ENCODE measurements at regions not wholly inside any gene's neighbourhood (a gene's known extent, or its start where the extent isn't known, plus 50 kb on each side); places are given as distances from the start of the nearest gene placed in this dataset.
"Not testable (repeated sequence)": the region's sequence is repeated elsewhere in the genome, so short reads cannot be mapped to it uniquely, and the experiment has no call there.

GRCh38 chr3:51588724-51589123 lies 50.2 kb downstream of the RAD54L2 start:
- FAIRE-seq, result no peak

GRCh38 chr3:51591231-51591630 lies 52.7 kb downstream of the RAD54L2 start:
- DNase-seq (ENCODE audit: insufficient read length, low spot score), result no peak
- no peak for FAIRE-seq

More at GRCh38 chr3:51588724-51589123, 50.2 kb downstream of the RAD54L2 start:
- no peak for DNase-seq (ENCODE audit: insufficient read length, low spot score)

- DNase-seq (ENCODE audit: insufficient read length, low spot score), result no peak
- no peak for FAIRE-seq
Measured at GRCh38 chr3:51593697-51594096, 55.2 kb downstream of the RAD54L2 start.

- FAIRE-seq; DNase-seq (ENCODE audit: insufficient read length, low spot score): not testable (repeated sequence)
Measured at GRCh38 chr3:51599638-51600037, 61.1 kb downstream of the RAD54L2 start.

- FAIRE-seq (no peak), DNase-seq (ENCODE audit: insufficient read length, low spot score) (no peak)
Measured at GRCh38 chr3:51604212-51604611, 65.7 kb downstream of the RAD54L2 start.

GRCh38 chr3:51605938-51606337 lies 65.1 kb upstream of the TEX264 start:
- FAIRE-seq (no peak), DNase-seq (ENCODE audit: insufficient read length, low spot score) (no peak)

- FAIRE-seq; DNase-seq (ENCODE audit: insufficient read length, low spot score): not testable (repeated sequence)
Measured at GRCh38 chr3:51606871-51607270, 64.2 kb upstream of the TEX264 start.

- FAIRE-seq; DNase-seq (ENCODE audit: insufficient read length, low spot score): not testable (repeated sequence)
Measured at GRCh38 chr3:51607591-51608325, 63.3 kb upstream of the TEX264 start.

- DNase-seq (ENCODE audit: insufficient read length, low spot score) (no peak), FAIRE-seq (no peak)
Measured at GRCh38 chr3:51610708-51611107, 60.3 kb upstream of the TEX264 start.

GRCh38 chr3:51617597-51617996 lies 53.5 kb upstream of the TEX264 start:
- DNase-seq (ENCODE audit: insufficient read length, low spot score) (no peak), FAIRE-seq (no peak)

- FAIRE-seq; DNase-seq (ENCODE audit: insufficient read length, low spot score): not testable (repeated sequence)
Measured at GRCh38 chr3:51618038-51618437, 53.0 kb upstream of the TEX264 start.

GRCh38 chr3:51618496-51618895 lies 52.6 kb upstream of the TEX264 start:
- FAIRE-seq (no peak), DNase-seq (ENCODE audit: insufficient read length, low spot score) (no peak)

GRCh38 chr3:51619983-51620382 lies 51.1 kb upstream of the TEX264 start:
- DNase-seq (ENCODE audit: insufficient read length, low spot score), result no peak
- FAIRE-seq, result no peak

GRCh38 chr3:51620543-51620942 lies 50.5 kb upstream of the TEX264 start:
- FAIRE-seq, result no peak
- no peak for DNase-seq (ENCODE audit: insufficient read length, low spot score)

- peak; percentile 26 for FAIRE-seq
- no peak for DNase-seq (ENCODE audit: insufficient read length, low spot score)
Measured at GRCh38 chr3:51621091-51621892, 49.8 kb upstream of the TEX264 start.
